ENCODE measurements at regions not wholly inside any gene's neighbourhood (a gene's known extent, or its start where the extent isn't known, plus 50 kb on each side); places are given as distances from the start of the nearest gene placed in this dataset.

GRCh38 chr2:103788951-103789350 is 1027.1 kb downstream of the TMEM182 start:
- no peak for TF ChIP-seq CTCF (IDR thresholded peaks at IDR 0.05)
- ATAC-seq (ENCODE audit: low read depth) (no peak), DNase-seq (no peak)
- Mint-ChIP-seq H3K4me3 (no peak overlapping the region), H3K27me3 (no peaks in the 10 kb centered on the region), H3K27ac (no peak overlapping the region), H3K36me3 (ENCODE audit: low read depth) (no peaks in the 10 kb centered on the region), H3K9me3 (peaks cover 7% of the 10 kb centered on the region), H3K4me1 (no peaks in the 10 kb centered on the region)
- CTCF ChIA-PET = no interaction called here
- intact Hi-C loops (cut with micrococcal nuclease) = no loop called here
- POLR2A ChIA-PET = no interaction called here

- Mint-ChIP-seq H3K4me3 (no peak overlapping the region), H3K4me1 (no peaks in the 10 kb centered on the region), H3K9me3 (peaks cover 8% of the 10 kb centered on the region), H3K27me3 (no peaks in the 10 kb centered on the region), H3K36me3 (ENCODE audit: low read depth) (no peaks in the 10 kb centered on the region), H3K27ac (no peak overlapping the region)
- no peak for ATAC-seq (ENCODE audit: low read depth)
- intact Hi-C loops (cut with micrococcal nuclease) = no loop called here
- POLR2A ChIA-PET = no interaction called here
- no peak for TF ChIP-seq CTCF (IDR thresholded peaks at IDR 0.05)
- CTCF ChIA-PET = no interaction called here
- no peak for DNase-seq
Observed at GRCh38 chr2:103789381-103790095, 1027.7 kb downstream of the TMEM182 start.

GRCh38 chr2:103792042-103792441 is 1030.2 kb downstream of the TMEM182 start:
- Mint-ChIP-seq H3K27me3 (no peaks in the 10 kb centered on the region), H3K27ac (no peak overlapping the region), H3K9me3 (peaks cover 12% of the 10 kb centered on the region), H3K4me3 (no peak overlapping the region), H3K36me3 (ENCODE audit: low read depth) (no peaks in the 10 kb centered on the region), H3K4me1 (no peaks in the 10 kb centered on the region)
- ChIA-PET CTCF (no interaction called here), POLR2A (no interaction called here)
- no peak for DNase-seq
- intact Hi-C loops (cut with micrococcal nuclease) = no loop called here
- ATAC-seq (ENCODE audit: low read depth) = no peak
- no peak for TF ChIP-seq CTCF (IDR thresholded peaks at IDR 0.05)

- no peak overlapping the region for H3K4me3 Mint-ChIP-seq
- no peak for DNase-seq
- no peaks in the 10 kb centered on the region for H3K36me3 Mint-ChIP-seq (ENCODE audit: low read depth)
- H3K27me3 Mint-ChIP-seq = no peaks in the 10 kb centered on the region
- H3K9me3 Mint-ChIP-seq = peaks cover 11% of the 10 kb centered on the region
- intact Hi-C loops (cut with micrococcal nuclease) = no loop called here
- H3K27ac Mint-ChIP-seq = no peak overlapping the region
- CTCF ChIA-PET = no interaction called here
- H3K4me1 Mint-ChIP-seq = no peaks in the 10 kb centered on the region
- POLR2A ChIA-PET = no interaction called here
- no peak for ATAC-seq (ENCODE audit: low read depth)
- no peak for TF ChIP-seq CTCF (IDR thresholded peaks at IDR 0.05)
Observed at GRCh38 chr2:103798291-103798690, 1036.5 kb downstream of the TMEM182 start.

GRCh38 chr2:103804013-103804412 is 1042.2 kb downstream of the TMEM182 start:
- Mint-ChIP-seq H3K36me3 (ENCODE audit: low read depth) (no peaks in the 10 kb centered on the region), H3K27me3 (no peaks in the 10 kb centered on the region), H3K4me1 (no peaks in the 10 kb centered on the region), H3K9me3 (peaks cover 3% of the 10 kb centered on the region), H3K27ac (no peak overlapping the region), H3K4me3 (no peak overlapping the region)
- ATAC-seq (ENCODE audit: low read depth) (no peak), DNase-seq (no peak)
- intact Hi-C loops (cut with micrococcal nuclease) = no loop called here
- ChIA-PET POLR2A (no interaction called here), CTCF (no interaction called here)
- no peak for TF ChIP-seq CTCF (IDR thresholded peaks at IDR 0.05)
